Fibroblast of pulmonary artery (primary cell): ENCODE measurements at regions not wholly inside any gene's neighbourhood (a gene's known extent, or its start where the extent isn't known, plus 50 kb on each side); places are given as distances from the start of the nearest gene placed in this dataset.

ENCODE experiments used
- DNase-seq: peaks from one replicate; pipeline ENCODE4 v3.0.0-alpha.2; 2010; ENCODE audit warnings: low read depth
- H3K4me3 ChIP-seq: replicated peaks from 2 replicates; pipeline ENCODE4 v1.5.1; 2011; ENCODE audit warnings: low read depth, mild to moderate bottlenecking, control low read depth, low read length, moderate library complexity
- TF ChIP-seq, protein P1 (sequence below): IDR thresholded peaks from 2 replicates; pipeline ENCODE4 v1.5.1; 2011; ENCODE audit warnings: mild to moderate bottlenecking, control low read depth, low read length, inconsistent platforms; ENCODE audit errors: missing control alignments

DNA sequence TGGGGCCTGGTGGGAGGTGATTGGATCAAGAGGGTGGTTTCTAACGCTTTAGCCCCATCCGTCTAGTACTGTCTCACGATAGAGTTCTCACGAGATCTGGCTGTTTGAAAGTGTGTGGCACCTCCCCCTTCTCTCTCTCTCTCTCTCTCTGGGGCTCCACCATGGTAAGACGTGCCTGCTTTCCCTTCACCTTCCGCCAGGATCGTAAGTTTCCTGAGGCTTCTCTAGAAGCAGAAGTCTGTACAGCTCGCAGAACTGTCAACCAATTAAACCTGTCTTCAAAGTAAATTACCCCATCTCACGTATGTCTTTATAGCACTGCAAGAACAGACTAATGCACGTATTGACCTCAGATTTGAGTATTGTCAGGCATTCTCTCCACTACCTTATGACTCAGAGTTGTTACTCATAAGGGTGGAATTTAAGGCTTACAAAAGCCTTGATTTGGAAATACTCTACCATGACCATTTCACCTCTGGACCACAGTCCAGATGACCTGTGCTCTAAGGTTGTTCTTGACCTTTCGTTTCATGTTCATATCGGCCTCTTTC is 99.5 kb upstream of the AGAP1 start:
- DNase-seq: peak; percentile 54
- H3K4me3 ChIP-seq: no peak overlapping the region
- TF ChIP-seq, protein P1, sequence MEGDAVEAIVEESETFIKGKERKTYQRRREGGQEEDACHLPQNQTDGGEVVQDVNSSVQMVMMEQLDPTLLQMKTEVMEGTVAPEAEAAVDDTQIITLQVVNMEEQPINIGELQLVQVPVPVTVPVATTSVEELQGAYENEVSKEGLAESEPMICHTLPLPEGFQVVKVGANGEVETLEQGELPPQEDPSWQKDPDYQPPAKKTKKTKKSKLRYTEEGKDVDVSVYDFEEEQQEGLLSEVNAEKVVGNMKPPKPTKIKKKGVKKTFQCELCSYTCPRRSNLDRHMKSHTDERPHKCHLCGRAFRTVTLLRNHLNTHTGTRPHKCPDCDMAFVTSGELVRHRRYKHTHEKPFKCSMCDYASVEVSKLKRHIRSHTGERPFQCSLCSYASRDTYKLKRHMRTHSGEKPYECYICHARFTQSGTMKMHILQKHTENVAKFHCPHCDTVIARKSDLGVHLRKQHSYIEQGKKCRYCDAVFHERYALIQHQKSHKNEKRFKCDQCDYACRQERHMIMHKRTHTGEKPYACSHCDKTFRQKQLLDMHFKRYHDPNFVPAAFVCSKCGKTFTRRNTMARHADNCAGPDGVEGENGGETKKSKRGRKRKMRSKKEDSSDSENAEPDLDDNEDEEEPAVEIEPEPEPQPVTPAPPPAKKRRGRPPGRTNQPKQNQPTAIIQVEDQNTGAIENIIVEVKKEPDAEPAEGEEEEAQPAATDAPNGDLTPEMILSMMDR: no peak

DNA sequence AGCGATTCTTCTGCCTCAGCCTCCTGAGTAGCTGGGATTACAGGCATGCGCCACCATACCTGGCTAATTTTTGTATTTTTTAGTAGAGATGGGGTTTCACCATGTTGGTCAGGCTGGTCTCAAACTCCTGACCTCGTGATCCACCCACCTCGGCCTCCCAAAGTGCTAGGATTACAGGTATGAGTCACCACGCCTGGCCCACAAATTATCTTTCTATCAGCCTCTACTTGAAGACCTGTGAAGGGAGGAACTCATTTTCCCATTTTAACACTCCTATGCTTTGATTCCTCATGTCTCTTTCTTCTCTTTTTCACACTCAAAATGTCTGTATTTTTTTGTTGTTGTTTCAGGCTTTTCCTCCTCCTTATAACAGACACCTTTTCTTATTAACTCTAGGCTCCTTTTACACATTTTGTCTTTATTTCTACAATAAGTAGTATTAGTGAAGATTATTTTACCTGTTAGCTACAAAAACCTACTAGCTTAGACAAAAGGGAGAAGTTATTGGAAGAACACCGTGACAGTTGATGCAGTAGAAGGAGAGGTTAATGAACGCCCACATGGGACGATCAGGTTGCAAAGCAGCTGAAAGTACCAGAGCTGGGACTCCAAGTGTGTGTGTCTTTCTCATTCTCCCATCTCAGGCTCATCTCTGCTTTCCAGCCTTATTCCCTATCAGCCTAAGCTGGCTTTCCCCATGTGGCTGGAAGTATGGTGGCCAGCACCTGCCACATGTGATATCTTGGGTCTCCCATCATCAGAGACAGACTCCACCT is 97.6 kb upstream of the AGAP1 start:
- no peak for DNase-seq
- TF ChIP-seq, protein P1: no peak

DNA sequence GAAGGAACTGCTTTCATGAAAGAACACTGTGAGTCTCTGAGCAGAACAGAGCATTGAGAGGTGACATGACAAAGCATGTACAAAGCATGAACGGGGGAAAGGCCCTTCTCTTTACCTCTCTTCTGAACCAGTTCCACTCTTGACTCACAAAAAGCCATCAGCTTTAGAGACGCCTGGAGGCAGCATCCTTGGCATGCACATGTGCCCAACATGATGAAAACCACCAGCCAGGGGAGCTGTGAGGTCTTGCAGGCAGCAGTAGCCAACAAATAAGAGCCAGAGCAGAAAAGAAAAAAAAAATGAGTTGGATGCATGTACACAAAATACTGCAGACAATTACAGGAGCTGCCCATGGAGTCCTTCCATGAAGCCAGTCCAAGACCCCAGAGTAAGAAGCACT is 95.5 kb upstream of the AGAP1 start:
- TF ChIP-seq, protein P1: no peak
- H3K4me3 ChIP-seq: no peak overlapping the region
- DNase-seq: no peak

More for the DNA sequence above, 97.6 kb upstream of the AGAP1 start:
- H3K4me3 ChIP-seq: no peak overlapping the region

DNA sequence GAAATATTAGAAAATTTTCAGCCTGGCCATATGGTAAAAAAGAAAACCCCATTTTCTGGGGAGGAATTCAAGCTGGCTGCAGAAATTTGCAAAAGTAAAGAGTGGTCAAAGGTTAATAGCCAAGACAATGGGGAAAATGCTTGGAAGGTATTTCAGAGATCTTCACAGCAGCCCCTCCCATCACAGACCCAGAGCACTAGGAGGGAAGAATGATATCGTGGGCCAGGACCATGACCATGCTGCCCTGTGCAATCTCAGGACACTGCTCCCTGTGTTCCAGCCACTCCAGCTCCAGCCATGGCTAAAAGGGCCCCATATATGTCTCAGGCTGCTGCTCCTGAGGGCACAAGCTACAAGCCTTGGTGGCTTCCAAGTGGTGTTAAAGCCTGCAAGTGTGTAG is 93.9 kb upstream of the AGAP1 start:
- TF ChIP-seq, protein P1: no peak
- H3K4me3 ChIP-seq: no peak overlapping the region
- no peak for DNase-seq

DNA sequence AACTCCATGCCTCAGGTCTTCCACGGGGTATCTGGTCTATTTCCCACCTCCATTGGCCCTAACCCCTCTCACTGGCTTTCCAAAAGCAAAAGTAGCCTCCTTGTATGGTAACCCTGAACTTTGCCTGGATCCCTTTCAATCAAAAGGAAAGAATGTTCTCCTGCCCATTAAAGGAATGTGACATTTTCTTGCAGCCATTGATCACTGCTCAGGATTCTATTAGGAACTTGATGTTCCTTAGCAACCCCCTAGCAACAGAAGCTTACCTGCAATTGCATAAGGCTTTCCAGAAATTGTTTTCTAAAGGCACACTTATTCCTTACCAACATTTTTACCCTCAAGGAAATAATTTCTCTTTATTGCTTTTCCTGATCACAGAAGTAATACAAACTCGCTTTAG is 91.4 kb upstream of the AGAP1 start:
- no peak for DNase-seq
- TF ChIP-seq, protein P1: no peak
- no peak overlapping the region for H3K4me3 ChIP-seq

DNA sequence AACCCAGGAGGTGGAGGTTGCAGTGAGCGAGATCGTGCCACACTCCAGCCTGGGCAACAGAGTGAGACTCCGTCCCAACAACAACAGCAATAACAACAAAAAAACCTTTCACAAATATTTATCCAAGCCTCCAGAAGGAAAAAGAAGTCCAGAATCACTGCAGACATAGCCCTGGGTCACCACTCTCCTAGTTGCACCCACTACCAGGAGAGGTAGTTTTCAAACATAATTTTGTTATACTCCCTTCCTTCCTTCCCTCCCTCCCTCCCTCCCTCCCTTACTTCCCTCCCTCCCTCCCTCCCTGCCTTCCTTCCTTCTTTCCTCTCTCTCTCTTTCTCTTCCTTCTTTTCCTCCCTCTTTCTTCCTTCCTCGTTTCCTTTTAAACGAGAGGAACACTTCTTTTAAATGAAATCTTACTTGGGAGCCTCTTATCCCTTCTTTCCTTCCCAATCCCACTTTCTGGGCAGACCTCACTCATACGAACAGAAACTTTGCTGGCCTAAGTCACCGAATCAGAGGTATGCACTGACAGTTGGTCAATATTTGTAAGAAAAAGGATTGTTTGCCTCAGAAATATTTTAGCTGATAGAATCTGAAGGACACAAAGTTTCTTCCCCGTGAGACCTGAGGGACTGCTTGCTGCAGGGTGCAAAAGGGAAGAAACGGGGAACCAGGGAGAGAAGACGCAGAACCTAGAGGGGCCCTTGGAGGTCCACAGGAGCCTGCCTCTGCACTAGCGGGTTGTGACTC is 88.1 kb upstream of the AGAP1 start:
- H3K4me3 ChIP-seq: no peak overlapping the region
- DNase-seq: no peak
- TF ChIP-seq, protein P1: no peak
